AG04450 (cell line): ENCODE measurements at regions not wholly inside any gene's neighbourhood (a gene's known extent, or its start where the extent isn't known, plus 50 kb on each side); places are given as distances from the start of the nearest gene placed in this dataset.

Experiments
- CTCF ChIA-PET: fragments of 300-600, 350-600 bp; formaldehyde crosslinking; extraction: SDS; loops from one replicate; lab custom pipeline; 2022; ENCODE audit warnings: antibody characterized with exemption, inconsistent platforms; lab: Charles Lee
- POLR2A ChIA-PET: fragments of 350-600 bp; formaldehyde crosslinking; extraction: SDS; loops from one replicate; lab custom pipeline; 2021; ENCODE audit warnings: antibody characterized with exemption, inconsistent platforms; lab: Yijun Ruan, JAX
- DNase-seq: peaks from one replicate; pipeline ENCODE4 v3.0.0-alpha.2; 2011; ENCODE audit warnings: low read depth, low spot score
- H3K27ac ChIP-seq: one replicate; pipeline ENCODE4 v1.5.1; 2012; ENCODE audit warnings: low read depth, low read length, control low read depth
- H3K27me3 ChIP-seq: one replicate; pipeline ENCODE4 v1.6.0; 2012; ENCODE audit warnings: low read length; ENCODE audit not compliant: control insufficient read depth, insufficient read depth
- H3K4me3 ChIP-seq: 2 replicates; pipeline ENCODE4 v1.5.1; 2011; ENCODE audit warnings: mild to moderate bottlenecking, low read depth, low read length, control low read depth
- H3K9me3 ChIP-seq: 2 replicates; pipeline ENCODE4 v1.5.1; 2012; ENCODE audit warnings: low read length; ENCODE audit not compliant: control insufficient read depth, insufficient read depth
- CTCF ChIP-seq: IDR thresholded peaks from 2 replicates; pipeline ENCODE4 v1.5.1; 2011; ENCODE audit warnings: low read depth, low read length, control low read depth, inconsistent platforms

GRCh38 chr20:48012401-48012974 lies 227.2 kb upstream of the SULF2 start:
- CTCF ChIA-PET = no interaction called here

GRCh38 chr20:48011025-48011424 lies 225.7 kb upstream of the SULF2 start:
- Histone ChIP-seq H3K27me3 (no peaks in the 10 kb centered on the region), H3K27ac (no peak overlapping the region), H3K9me3 (peaks cover 9% of the 10 kb centered on the region), H3K4me3 (no peak overlapping the region)
- POLR2A ChIA-PET = no interaction called here
- no peak for TF ChIP-seq CTCF
- CTCF ChIA-PET = no interaction called here
- no peak for DNase-seq

More at GRCh38 chr20:48012401-48012974, 227.2 kb upstream of the SULF2 start:
- TF ChIP-seq CTCF = no peak
- no peak for DNase-seq
- no peak overlapping the region for H3K27ac ChIP-seq
- POLR2A ChIA-PET = interaction anchor here (0.7 kb wide), 1 partner anchor 142 kb away, joined by 3 read pairs; no protein-coding TSS in a partner anchor
- no peaks in the 10 kb centered on the region for H3K27me3 ChIP-seq
- no peak overlapping the region for H3K4me3 ChIP-seq
- peaks cover 4% of the 10 kb centered on the region; the same call in 1 of the 2 replicates for H3K9me3 ChIP-seq

- ChIA-PET CTCF (no interaction called here), POLR2A (no interaction called here)
- no peak for DNase-seq
- TF ChIP-seq CTCF = no peak
- no peak overlapping the region for H3K27ac ChIP-seq
- H3K4me3 ChIP-seq = no peak overlapping the region
- peaks cover 13% of the 10 kb centered on the region for H3K9me3 ChIP-seq
- H3K27me3 ChIP-seq = no peaks in the 10 kb centered on the region
Observed at GRCh38 chr20:48010623-48011022, 225.3 kb upstream of the SULF2 start.

- Histone ChIP-seq H3K27ac (no peak overlapping the region), H3K9me3 (peaks cover 28% of the 10 kb centered on the region), H3K27me3 (no peaks in the 10 kb centered on the region), H3K4me3 (no peak overlapping the region)
- no peak for TF ChIP-seq CTCF
- DNase-seq = no peak
- ChIA-PET CTCF (no interaction called here), POLR2A (no interaction called here)
Observed at GRCh38 chr20:48008850-48009515, 223.7 kb upstream of the SULF2 start.

GRCh38 chr20:48007351-48007750 lies 222.1 kb upstream of the SULF2 start:
- no peak for DNase-seq
- Histone ChIP-seq H3K27ac (no peak overlapping the region), H3K27me3 (no peaks in the 10 kb centered on the region), H3K4me3 (no peak overlapping the region), H3K9me3 (peaks cover 28% of the 10 kb centered on the region)
- ChIA-PET CTCF (no interaction called here), POLR2A (no interaction called here)
- no peak for TF ChIP-seq CTCF
